GM03348 (cell line): ENCODE measurements at regions not wholly inside any gene's neighbourhood (a gene's known extent, or its start where the extent isn't known, plus 50 kb on each side); places are given as distances from the start of the nearest gene placed in this dataset.

ENCODE experiments used
- DNase-seq: peaks from one replicate; pipeline ENCODE4 v3.0.0; 2012; ENCODE audit warnings: low spot score

DNA sequence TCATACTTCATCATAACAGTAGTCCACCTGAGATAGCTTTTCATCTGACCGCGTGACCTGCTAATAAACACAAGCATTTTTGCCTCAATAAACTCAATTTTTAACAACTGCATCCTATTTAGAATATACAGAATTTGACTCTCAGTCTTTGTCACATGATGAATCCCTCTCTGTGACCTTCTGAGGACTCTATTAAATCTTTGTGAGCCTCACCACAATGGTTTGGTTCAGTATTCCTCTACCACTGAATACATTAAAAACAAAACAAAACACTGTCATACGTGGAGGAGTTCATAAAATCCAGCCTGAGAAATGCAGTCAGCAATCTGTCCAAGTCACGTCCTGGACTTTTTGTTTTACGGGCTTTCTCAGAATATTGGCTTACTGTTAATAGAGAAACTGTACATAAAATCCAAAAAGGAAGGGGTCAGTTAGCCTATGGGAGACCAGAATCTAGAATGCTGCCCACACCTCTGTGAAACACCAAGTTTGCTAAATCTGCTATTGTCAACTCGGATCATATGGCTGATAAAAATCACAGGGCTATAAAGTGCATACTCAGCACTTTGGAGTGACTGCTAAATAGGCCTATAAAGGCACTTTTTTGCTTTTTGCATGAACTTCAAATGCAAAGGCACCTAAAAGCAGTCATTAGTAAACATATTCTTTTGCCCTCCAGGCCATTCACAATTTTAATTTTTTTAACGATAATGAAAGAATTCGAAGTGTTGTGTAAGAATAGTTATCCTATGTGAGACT lies 190.3 kb upstream of the HDDC2 start:
- DNase-seq = no peak

DNA sequence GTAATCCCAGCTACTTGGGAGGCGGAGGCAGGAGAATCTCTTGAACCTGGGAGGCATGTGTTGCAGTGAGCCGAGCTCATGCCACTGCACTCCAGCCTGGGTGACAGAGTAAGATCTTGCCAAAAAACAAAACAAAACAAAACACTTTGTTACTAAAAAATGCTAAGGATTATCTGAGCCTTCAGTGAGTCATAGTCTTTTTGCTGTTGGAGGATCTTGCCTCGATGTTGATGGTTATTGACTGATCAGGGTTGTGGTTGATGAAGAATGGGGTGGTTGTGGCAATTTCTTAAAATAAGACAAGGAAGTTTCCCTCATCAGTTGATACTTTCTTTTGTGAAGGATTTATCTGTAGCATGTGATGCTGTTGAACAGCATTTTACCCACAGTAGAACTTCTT lies 196.8 kb upstream of the HDDC2 start:
- DNase-seq = no peak

DNA sequence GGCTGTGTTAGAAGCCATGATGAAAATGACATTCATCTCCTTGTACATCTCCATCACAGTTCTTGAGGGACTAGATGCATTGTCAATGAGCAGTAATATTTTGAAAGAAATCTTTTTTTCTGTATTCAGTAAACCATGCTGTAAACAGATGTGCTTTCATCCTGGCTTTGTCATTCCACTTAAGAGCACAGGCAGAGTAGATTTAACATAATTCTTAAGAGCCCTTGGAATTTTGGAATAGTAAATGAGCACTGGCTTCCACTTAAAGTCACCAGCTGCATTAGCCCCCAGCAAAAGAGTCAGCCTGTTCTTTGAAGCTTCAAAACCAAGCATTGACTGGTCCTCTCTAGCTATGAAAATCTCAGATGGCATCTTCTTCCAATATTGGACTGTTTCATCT lies 197.8 kb upstream of the HDDC2 start:
- DNase-seq = no peak

DNA sequence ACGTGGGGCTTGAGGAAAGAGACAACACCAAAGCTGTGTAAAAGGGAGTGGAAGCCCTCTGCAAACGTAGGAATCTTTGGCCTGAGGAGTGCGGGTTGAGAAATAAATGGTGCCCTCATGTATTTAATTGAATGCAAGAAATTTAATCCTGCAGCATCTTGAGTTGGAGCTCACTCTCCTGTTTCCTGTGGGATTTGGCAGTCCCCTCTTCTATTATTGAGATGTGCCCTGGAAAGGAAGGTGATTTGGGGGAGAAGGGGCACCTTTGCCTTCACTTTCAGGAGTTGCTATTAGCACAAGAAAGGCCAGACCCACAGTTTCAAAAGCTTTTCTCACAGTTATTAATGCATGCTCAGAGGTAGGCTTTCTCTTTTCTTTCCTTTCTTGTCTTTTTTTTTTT lies 201.4 kb upstream of the HDDC2 start:
- DNase-seq = no peak

DNA sequence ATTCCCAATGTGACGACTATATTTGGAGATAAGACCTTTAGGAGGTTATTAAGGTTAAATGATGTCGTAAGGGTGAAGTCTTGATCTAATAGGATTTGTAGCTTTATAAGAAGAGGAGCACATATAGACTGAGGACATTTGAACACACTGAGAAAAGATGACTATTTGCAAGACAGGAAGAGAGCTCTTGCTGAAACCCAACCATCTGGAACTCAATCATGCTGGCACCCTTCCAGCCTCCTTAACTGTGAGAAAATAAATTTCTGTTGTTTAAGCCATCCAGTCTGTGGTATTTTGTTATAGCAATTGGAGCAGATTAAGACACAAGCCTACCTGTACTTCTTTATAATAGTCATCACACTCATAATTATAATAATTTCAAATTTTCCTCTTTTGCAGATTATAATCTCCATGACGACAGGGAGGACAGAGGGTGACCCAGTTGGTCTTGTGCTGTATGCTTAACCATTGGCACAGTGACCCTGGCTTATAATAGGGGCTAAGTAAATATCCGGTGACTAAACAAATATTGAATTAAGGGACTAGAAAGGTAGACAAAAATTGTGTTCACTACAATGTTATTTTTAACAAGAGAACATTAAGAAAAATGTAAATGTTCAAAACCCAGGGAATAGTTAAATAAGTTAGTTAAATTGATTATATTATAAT lies 206.4 kb upstream of the HDDC2 start:
- DNase-seq = no peak

DNA sequence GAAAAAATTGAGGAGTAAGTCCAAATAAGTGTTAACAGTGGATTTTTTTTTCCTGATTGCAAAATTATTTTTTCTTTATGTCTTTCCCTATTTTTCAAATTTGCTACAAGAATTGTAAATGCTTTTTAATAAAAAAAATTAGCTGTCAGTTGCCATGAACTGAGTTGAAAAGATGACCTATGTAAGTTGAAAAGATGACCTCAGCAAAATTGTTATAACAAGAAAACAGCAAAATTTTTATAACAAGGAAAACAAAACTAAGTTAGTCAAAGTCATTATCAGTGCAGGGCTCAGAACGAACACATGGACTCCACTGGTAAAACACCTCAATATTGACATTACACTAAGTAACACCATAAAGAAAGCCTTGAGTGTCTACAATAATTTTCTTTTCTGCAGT lies 207.0 kb upstream of the HDDC2 start:
- no peak for DNase-seq

DNA sequence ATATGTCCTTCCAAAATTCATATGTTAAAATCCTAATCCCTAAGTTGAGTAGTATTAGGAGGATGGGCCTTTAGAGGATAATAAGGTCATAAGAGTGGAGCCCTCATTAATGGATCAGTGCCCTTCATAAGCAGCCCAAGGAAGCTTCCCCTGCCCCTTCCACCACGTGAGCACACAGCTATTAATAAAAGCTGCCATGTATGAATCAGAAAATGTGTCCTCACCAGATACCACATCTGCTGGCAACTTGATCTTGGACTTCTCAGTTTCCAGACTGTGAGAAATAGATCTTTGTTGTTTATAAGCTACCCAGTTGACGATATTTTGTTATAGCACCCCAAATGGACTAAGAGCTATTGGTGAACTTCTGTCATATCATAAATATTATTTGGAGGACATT lies 207.7 kb upstream of the HDDC2 start:
- DNase-seq = no peak

DNA sequence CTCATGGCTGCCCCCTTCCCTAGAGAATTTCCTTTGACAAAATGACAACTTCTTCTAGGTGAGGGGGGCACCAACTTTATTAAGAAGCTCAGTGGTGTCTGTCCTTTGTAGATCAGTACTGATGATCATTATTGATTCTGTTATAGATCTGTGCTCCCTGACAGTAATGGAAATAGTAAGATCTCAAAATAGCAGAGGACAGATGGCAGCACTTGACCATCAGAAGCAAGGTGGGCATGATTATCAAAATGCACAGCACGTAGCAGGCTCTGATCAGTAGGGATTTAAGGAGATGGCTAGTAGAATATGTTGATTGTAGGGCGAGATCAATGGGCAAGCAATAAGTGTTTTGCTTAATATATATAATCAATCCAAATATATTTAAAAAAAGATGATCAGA lies 208.6 kb upstream of the HDDC2 start:
- DNase-seq = no peak

DNA sequence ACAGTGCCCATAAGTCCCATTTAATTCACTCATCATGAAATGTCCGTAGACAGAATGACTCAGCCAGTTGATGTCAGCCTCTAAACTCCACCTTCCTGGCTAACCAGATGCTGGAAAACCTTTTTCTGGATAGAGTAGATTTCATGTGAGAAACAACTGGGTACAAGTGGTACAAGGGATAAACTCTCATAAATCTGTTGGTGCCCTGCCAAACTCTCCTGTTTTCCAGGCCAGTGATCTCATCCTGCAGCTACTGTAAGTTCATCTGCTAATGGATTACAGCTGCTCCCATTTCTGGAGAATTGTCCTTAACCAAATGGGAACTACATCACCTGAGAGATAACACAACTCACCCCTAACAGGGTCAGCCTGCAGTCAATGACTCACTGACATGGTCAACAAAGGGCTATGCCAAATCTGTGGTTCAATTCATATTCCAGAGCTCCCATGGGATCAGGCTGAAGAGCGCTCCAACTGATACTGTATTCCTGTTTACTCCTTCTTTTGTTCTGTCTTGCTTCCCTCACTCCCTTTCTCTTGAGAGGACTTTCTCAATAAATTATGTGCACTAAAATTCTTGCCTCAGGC lies 210.1 kb upstream of the HDDC2 start:
- no peak for DNase-seq

DNA sequence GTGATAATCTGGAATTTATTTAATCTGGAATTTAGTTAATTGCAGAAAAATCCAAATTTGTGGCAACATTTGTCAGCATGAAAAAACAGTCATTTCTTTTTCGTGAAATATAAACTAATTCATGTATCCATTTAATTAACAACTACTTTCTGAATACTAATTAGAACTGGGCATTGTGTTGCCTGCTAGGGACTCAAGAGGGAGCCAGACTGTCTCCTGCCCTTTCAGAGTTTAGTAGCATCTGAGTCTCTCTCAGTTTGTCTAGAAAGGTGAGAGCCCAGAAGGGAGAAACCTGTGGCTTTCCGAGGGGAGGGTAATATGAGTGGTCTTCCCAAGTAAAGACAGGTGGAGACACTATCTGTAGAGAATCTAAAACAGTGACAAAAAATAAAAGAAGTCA lies 210.9 kb upstream of the HDDC2 start:
- DNase-seq = no peak

DNA sequence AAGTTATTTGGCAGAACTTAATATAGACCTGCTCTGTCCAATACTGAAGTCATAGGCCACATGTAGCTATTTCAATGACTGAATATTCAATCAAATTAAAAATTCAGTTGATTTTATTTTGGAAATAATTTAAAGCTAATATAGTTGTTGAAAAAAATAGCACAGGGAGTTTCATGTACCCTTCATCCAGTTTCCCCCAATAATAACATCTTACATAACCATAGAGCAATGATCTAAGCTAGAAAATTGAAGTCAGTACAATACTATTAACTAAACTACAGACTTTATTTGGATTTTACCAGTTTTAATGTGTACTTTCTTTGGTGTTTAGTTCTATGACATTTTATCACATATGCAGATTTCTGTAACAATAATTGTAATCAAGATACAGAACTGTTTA lies 212.2 kb upstream of the HDDC2 start:
- no peak for DNase-seq

DNA sequence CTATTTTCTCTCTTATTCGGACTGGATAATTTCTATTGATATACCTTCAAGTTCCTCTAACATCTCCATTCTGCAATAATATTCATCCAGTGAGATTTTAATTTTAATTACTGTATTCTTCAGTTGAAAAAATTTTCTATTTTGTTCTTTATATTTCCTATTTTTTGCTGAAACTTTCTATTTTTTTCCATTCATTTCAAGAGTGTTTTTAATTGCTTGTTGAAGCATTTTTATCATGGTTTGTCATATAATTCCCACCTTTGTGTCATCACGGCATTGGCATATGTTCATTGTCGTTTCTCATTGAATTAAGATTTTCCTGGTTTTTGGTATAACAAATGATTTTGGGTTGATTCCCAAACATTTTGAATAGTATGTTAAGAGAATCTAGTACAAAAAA lies 214.9 kb upstream of the HDDC2 start:
- DNase-seq = no peak

DNA sequence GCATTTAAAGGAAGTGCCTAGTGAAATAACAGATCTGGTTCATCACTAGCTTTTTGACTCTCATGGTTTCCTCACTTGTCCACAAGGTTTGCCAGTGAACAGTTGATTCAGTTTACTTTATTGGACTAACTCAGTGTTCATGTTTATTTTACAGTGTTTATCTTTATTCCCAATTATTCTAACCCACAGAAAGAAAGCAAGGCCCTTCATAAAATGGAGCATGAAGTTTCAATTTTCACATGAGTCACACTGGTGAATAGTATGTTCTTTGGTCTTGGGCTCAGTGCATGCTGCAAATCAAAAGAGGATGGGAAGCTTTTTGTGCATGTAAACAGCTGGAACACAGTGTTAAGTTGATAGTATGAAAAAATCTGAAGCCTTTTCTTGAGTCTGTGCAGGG lies 217.6 kb upstream of the HDDC2 start:
- DNase-seq = no peak

DNA sequence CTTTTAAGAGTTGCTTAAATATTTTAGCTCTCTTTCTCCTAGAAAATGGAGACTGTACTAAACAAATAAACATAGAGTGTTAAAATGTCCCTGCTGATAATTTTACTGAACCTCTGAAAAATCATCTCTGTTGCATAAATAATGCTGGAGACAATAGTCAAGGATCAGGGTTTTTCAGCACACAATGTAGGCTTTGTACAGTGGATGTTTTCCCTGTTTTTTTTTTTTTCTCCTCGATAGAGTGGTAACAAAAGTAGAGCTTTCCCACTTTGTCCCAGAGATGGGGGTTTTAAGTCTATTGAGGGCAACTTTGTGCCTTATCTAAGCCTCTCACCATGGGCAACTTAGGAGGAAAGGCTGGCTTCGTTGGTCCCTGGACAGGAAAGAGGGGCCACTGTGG lies 222.6 kb upstream of the HDDC2 start:
- DNase-seq = no peak

DNA sequence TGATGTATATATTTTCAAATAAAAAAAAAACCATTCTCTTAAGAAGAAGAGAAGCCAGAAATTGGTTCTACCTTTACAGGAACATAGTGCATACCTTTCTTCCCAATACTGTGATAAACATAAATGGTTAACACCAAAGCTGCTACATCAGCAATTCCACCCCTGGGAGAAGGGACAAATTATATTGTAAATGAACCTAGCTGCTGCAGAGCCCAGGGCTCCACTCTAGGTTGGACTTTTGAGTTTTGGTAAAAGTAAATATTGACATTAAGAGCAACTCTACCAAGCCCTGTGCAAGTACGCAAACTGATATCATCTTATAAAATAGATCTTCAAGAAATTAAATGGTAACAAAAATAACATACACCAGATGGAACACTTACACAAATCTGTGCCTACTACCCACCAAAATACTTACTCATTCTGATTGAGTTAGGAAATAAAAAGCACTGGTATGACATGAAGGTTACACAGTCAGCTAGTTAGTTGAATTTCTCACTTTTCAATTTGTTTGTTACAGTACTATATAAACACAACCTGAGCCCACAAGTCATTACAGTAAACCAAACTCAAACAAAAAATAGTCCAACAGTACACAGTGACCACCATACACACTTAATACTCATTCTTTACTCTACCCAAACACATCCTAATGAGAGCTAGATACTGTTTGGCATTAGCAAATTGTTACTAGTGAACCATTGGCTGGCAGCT lies 223.3 kb upstream of the HEY2 start:
- DNase-seq = no peak

DNA sequence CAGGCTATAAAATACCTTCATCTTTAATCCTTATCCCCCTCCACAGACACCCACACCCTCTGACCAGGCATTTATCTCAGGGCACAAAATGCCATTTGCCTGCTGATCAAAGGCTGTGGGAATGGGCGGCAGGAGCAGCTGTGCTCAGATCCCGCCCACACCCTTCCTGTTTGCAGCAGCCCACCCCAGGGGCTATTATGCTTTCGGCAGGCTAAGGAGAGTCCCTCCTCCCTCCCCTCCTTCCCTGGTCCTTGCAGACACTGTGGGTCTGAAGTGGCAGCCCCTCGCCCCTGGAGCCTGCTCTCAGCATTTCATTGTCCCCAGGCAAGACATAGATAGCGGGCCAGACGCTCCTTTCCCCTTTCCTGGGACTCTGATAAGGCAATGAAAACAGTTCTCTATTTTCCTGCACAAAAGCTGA lies 220.8 kb upstream of the HEY2 start:
- DNase-seq = no peak

DNA sequence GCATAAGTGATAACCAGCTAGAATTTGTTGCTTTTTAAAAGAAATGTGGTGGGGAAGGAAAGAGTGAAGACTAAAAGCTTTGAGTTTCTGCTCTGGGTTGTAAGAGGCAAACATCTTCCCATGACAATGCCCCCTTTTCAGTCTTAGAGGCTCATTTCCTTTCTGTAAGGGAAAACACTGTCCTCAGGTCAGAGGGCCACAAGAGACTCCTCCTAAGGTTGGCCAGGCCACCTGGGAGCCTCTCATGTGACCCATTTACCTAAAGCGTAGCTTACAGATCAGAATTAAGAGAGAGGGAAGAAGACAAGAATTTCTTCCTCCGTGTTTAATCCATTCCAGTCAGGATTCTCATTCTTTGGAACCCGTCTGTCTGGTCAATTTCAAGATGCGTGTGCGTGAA lies 220.4 kb upstream of the HEY2 start:
- DNase-seq = no peak

DNA sequence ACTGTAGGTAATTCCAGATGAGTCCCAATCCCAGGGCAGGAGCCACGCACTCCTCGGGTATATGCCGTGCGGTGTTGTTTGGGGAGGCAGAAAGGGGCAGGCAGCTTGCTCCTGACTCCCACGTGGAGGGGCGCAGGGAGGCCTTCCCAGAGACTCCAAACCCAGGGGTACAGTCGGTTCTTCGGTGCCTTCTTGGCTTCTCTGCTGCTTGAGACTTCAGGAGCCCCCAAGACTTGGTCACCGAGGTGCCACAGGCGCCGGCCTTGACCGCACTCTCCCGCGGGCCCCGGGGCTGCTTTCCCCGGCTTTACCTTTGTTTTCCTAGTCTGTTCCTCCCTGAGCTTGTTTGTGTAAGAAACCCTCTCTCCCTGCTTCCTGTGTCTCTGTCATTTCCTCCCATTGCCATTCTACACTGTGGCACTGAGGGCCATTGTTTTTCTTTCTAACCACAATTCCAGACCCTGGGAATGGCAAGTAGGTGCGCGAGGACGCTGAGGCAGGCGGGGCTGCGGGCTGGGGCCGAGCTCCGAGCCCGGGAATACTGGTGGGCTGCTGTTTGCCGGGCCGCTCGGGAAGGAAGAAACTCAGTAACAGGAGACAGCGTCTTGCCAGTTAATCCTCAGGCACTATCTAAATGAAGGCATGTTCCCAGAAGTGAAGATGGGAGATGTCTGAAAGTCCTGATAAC lies 215.6 kb upstream of the HEY2 start:
- DNase-seq = no peak

DNA sequence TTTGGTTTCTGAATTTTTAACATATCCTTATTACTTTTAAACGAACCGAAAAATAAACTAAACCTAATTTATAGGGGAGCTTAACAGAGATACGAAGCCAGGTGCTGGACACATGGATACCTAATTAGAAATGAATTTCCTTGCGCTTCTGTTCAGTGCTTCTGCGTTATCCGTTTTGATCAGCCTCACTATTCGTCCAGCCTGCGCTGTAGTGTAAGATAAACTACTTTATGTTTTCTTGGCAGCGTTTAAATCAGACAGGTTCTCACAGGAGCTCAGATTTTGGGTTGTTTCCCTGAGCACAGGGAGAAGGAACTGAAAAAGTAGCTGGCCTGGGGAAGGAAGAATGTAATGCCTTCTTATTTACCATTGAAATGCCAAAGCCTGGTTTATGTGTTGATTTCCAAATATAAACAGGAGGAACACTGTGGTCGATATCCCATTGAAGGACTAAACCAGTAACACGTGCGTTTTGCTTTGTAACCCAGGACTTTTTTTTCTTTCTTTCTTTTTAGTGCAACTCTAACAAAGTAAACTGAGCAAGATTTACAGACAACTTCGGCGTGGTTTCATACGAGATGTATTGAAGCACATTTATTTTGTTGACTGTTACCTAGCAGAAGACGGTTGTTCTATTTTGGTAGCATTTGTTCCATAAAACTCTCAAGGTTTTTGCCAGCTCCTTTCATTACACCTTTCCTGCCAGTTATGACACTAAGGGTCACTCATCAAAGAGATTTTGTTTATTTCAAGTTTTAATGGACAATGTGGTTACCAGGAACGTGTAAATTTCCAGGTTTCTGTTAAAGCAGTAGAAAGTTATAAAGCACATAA lies 214.8 kb upstream of the HEY2 start:
- no peak for DNase-seq

DNA sequence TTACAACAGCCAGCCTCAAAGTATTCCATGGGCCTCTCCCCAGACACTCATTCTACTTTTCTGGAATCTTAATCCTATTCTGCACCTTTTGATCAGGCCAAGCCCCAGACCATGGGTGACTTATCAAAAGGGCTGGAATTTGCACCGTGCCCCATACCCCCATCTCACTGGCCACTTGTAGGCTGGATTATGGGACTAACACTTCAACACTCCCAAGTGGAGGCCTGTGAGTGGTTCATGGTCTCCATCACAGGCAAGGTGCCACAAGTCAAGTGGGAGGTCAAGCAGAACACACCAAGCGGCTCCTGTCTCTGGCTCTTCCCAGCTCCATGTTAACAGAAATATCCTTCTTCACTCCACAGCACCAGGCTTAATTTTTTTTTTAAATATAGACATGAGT lies 212.3 kb upstream of the HEY2 start:
- no peak for DNase-seq

DNA sequence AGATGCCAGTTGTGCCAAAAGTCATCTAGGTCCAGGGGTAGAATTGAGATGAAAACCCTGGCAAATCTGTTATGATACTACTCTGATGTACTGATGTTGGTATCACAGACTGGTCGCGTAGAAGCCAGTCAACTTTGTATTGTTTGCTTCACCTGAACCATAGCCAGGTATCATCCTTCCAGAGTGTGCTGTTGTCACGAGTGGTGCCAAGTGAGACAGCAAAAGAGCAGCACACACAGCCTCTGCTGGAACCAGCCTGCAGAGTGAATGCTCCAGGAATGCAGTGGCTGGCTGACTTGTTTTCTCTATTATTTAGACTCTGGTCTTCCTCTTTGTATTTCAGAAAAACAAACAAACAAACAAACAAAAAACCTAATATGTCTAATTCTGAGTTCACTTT lies 209.5 kb upstream of the HEY2 start:
- DNase-seq = no peak

DNA sequence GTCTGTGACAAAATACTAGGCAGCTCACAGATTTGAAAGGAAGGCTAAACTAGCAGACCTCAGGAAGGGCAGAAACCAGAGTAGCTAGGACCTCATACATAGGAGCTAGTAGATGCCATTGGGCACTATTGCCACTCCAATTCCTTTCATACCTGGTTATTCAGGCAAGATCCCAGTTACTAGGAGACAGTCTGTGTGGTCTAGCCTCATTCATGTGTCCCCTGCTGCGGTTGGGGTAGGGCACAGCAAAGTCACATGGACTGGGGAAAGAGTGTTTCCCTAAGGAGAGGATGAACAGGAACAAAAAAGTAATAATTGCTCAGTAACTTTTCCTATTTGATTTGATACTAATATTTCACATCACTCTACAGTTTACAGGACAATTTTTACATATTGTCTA lies 204.6 kb upstream of the HEY2 start:
- DNase-seq = no peak
